C4-2B (cell line): ENCODE measurements at regions not wholly inside any gene's neighbourhood (a gene's known extent, or its start where the extent isn't known, plus 50 kb on each side); places are given as distances from the start of the nearest gene placed in this dataset.

Experiments used
- ZFX ChIP-seq: fragments of 450-650 bp; IDR thresholded peaks from 2 replicates; pipeline ENCODE4 v1.6.1; 2017
- TF ChIP-seq, protein P1 (sequence below): fragments of 450-650 bp; conservative IDR thresholded peaks from 2 replicates; pipeline ENCODE4 v1.5.1; 2017; ENCODE audit warnings: mild to moderate bottlenecking

- TF ChIP-seq, protein P1, sequence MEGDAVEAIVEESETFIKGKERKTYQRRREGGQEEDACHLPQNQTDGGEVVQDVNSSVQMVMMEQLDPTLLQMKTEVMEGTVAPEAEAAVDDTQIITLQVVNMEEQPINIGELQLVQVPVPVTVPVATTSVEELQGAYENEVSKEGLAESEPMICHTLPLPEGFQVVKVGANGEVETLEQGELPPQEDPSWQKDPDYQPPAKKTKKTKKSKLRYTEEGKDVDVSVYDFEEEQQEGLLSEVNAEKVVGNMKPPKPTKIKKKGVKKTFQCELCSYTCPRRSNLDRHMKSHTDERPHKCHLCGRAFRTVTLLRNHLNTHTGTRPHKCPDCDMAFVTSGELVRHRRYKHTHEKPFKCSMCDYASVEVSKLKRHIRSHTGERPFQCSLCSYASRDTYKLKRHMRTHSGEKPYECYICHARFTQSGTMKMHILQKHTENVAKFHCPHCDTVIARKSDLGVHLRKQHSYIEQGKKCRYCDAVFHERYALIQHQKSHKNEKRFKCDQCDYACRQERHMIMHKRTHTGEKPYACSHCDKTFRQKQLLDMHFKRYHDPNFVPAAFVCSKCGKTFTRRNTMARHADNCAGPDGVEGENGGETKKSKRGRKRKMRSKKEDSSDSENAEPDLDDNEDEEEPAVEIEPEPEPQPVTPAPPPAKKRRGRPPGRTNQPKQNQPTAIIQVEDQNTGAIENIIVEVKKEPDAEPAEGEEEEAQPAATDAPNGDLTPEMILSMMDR: no peak
- TF ChIP-seq ZFX: no peak
Measured at GRCh38 chr20:39136798-39137197, 174.7 kb downstream of the DHX35 start.
